ENCODE measurements at regions not wholly inside any gene's neighbourhood (a gene's known extent, or its start where the extent isn't known, plus 50 kb on each side); places are given as distances from the start of the nearest gene placed in this dataset.
"Not testable (repeated sequence)": the region's sequence is repeated elsewhere in the genome, so short reads cannot be mapped to it uniquely, and the experiment has no call there.

DNA sequence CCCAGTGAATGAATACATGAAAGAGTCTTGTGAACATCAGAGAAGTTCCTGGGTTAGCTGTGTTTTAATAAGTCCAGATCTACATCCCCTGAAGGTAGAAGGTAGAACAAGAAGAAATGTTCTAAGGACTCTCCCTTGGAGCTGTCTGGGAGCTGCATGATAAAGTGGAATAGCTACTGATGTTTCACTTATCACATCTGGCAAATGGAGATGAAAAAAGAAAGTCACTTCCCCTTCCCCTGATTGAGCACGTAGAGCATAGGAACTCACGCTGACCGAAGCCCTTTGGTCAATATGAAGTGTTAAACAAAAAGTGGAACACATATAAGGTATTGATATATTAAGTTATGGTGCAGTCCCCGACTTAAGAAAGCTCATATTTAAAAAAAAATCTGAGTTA is 53.2 kb upstream of the PARP1 start:
- ChIA-PET CTCF (interaction anchor here (1.1 kb wide), 1 partner anchor 53 kb away, joined by 3 read pairs; the partner anchor contains the start of gene PARP1), POLR2A (no interaction called here)
- peaks cover 7% of the 10 kb centered on the region for H3K9me3 ChIP-seq (ENCODE audit: control insufficient read depth, insufficient read depth, low read length)
- TF ChIP-seq, protein P1, sequence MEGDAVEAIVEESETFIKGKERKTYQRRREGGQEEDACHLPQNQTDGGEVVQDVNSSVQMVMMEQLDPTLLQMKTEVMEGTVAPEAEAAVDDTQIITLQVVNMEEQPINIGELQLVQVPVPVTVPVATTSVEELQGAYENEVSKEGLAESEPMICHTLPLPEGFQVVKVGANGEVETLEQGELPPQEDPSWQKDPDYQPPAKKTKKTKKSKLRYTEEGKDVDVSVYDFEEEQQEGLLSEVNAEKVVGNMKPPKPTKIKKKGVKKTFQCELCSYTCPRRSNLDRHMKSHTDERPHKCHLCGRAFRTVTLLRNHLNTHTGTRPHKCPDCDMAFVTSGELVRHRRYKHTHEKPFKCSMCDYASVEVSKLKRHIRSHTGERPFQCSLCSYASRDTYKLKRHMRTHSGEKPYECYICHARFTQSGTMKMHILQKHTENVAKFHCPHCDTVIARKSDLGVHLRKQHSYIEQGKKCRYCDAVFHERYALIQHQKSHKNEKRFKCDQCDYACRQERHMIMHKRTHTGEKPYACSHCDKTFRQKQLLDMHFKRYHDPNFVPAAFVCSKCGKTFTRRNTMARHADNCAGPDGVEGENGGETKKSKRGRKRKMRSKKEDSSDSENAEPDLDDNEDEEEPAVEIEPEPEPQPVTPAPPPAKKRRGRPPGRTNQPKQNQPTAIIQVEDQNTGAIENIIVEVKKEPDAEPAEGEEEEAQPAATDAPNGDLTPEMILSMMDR (IDR thresholded peaks at IDR 0.05; ENCODE audit: low read depth, low read length), result no peak
- H3K4me3 ChIP-seq (ENCODE audit: low read depth, low read length), result no peak overlapping the region
- H3K27ac ChIP-seq (ENCODE audit: low read depth, low read length), result no peak overlapping the region
- H3K27me3 ChIP-seq (ENCODE audit: control insufficient read depth, insufficient read depth, low read length), result no peaks in the 10 kb centered on the region
- no peak for DNase-seq (ENCODE audit: low read depth, low spot score)

DNA sequence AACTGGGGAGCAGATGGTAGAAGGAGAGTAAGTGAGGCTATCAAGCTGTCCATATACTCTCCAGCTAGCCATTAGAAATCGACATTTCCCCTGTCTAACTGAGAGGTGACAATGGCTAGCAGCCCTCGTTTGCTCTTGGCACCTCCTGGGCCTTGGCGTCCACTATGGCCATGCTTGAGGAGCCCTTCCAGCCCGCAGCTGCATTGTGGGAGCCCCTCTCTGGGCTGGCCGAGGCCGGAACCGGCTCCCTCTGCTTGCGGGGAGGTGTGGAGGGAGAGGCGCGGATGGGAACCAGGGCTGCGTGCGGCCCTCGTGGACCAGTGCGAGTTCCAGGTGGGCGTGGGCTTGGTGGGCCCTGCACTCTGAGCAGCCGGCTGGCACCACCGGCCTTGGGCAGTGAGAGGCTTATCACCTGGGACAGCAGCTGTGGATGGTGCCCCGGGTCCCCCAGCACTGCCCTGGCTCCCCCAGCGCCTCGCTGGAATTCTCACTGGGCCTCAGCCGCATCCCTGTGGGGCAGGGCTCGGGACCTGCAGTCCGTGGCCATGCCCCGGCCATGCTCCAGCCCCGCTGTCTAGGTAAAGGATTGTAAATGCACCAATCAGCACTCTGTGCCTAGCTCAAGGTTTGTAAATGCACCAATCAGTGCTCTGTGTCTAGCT is 56.2 kb upstream of the PARP1 start:
- ChIA-PET POLR2A (no interaction called here), CTCF (no interaction called here)
- Histone ChIP-seq H3K27me3 (ENCODE audit: control insufficient read depth, insufficient read depth, low read length) (no peaks in the 10 kb centered on the region), H3K9me3 (ENCODE audit: control insufficient read depth, insufficient read depth, low read length) (peaks cover 7% of the 10 kb centered on the region), H3K4me3 (ENCODE audit: low read depth, low read length) (no peak overlapping the region), H3K27ac (ENCODE audit: low read depth, low read length) (no peak overlapping the region)
- no peak for DNase-seq (ENCODE audit: low read depth, low spot score)
- TF ChIP-seq, protein P1 (IDR thresholded peaks at IDR 0.05; ENCODE audit: low read depth, low read length), result no peak

GRCh38 chr1:226464587-226464971 is 56.7 kb upstream of the PARP1 start:
- H3K27me3 ChIP-seq (ENCODE audit: control insufficient read depth, insufficient read depth, low read length); H3K4me3 ChIP-seq (ENCODE audit: low read depth, low read length); DNase-seq (ENCODE audit: low read depth, low spot score); H3K9me3 ChIP-seq (ENCODE audit: control insufficient read depth, insufficient read depth, low read length); CTCF ChIA-PET; POLR2A ChIA-PET; H3K27ac ChIP-seq (ENCODE audit: low read depth, low read length): not testable (repeated sequence)

DNA sequence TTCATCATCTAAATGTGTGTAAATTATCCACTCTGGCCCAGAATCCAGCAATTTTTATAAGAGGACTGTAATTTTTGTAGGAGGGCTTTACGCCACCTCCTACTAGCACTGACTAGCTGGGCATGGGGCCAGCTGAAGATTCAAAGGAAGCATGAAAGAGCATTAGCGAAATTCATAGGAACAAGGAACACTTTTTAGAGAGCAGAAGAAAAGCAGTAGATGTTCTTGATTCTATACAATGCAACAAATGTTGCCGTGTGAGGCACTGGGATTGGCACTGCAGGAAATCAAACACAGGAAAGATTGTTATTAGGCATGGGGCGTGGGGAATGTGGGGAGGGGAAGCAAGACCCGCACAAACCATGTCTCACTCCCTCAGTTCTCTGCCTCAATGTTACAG is 58.4 kb upstream of the PARP1 start:
- ChIA-PET POLR2A (no interaction called here), CTCF (no interaction called here)
- DNase-seq (ENCODE audit: low read depth, low spot score), result no peak
- TF ChIP-seq, protein P1 (IDR thresholded peaks at IDR 0.05; ENCODE audit: low read depth, low read length), result no peak
- no peak overlapping the region for H3K4me3 ChIP-seq (ENCODE audit: low read depth, low read length)
- H3K27ac ChIP-seq (ENCODE audit: low read depth, low read length), result no peak overlapping the region
- no peaks in the 10 kb centered on the region for H3K27me3 ChIP-seq (ENCODE audit: control insufficient read depth, insufficient read depth, low read length)
- peaks cover 7% of the 10 kb centered on the region for H3K9me3 ChIP-seq (ENCODE audit: control insufficient read depth, insufficient read depth, low read length)

- POLR2A ChIA-PET, result no interaction called here
- CTCF ChIA-PET, result no interaction called here
- Histone ChIP-seq H3K27ac (ENCODE audit: low read depth, low read length) (no peak overlapping the region), H3K9me3 (ENCODE audit: control insufficient read depth, insufficient read depth, low read length) (peaks cover 7% of the 10 kb centered on the region), H3K4me3 (ENCODE audit: low read depth, low read length) (no peak overlapping the region), H3K27me3 (ENCODE audit: control insufficient read depth, insufficient read depth, low read length) (no peaks in the 10 kb centered on the region)
- no peak for DNase-seq (ENCODE audit: low read depth, low spot score)
- TF ChIP-seq, protein P1 (IDR thresholded peaks at IDR 0.05; ENCODE audit: low read depth, low read length), result no peak
Observed at GRCh38 chr1:226467443-226467842, 59.5 kb upstream of the PARP1 start.
